ENCODE measurements at regions not wholly inside any gene's neighbourhood (a gene's known extent, or its start where the extent isn't known, plus 50 kb on each side); places are given as distances from the start of the nearest gene placed in this dataset.

DNA sequence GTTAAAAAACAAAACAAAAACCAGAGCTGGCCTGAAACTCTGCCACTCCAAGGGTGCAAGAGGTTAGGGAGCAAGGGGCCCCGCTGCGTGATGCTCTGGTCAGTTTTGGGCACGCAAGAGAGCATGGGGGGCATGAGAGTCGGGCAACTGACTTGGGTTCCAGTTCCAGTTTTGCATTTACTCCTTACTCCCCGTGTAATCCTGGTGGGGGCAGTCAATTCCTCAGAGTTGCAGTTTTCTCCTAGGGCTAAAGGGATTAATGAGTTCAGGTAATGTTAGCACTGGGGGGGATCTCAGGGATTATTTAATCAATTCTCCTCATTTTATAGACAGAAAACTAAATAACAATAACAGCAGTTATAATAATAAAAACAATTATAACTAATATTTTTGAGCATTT is 72.9 kb upstream of the PMFBP1 start:
- intact Hi-C loops (cut with DNase I) = loop anchor here (5.0 kb wide), 1 partner anchor 222 kb away; no protein-coding TSS in a partner anchor
- Histone ChIP-seq H3K36me3 (no peaks in the 10 kb centered on the region), H3K27me3 (no peaks in the 10 kb centered on the region), H3K4me1 (peaks cover 0 to 4% (median 0%) of the 10 kb centered on the region in 4 donors), H3K4me3 (no peak overlapping the region), H3K27ac (no peak overlapping the region), H3K9me3 (no peaks in the 10 kb centered on the region)
- 84 to 90% methylated on average over 5 of the region's 5 CpGs for WGBS, 2 donors
- no peak for DNase-seq
- TF ChIP-seq, protein P1, sequence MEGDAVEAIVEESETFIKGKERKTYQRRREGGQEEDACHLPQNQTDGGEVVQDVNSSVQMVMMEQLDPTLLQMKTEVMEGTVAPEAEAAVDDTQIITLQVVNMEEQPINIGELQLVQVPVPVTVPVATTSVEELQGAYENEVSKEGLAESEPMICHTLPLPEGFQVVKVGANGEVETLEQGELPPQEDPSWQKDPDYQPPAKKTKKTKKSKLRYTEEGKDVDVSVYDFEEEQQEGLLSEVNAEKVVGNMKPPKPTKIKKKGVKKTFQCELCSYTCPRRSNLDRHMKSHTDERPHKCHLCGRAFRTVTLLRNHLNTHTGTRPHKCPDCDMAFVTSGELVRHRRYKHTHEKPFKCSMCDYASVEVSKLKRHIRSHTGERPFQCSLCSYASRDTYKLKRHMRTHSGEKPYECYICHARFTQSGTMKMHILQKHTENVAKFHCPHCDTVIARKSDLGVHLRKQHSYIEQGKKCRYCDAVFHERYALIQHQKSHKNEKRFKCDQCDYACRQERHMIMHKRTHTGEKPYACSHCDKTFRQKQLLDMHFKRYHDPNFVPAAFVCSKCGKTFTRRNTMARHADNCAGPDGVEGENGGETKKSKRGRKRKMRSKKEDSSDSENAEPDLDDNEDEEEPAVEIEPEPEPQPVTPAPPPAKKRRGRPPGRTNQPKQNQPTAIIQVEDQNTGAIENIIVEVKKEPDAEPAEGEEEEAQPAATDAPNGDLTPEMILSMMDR (IDR thresholded peaks at IDR 0.05) = no peak
- TF ChIP-seq POLR2A (IDR thresholded peaks at IDR 0.05) (no peak), EP300 (IDR thresholded peaks at IDR 0.05) (no peak), POLR2AphosphoS5 (IDR thresholded peaks at IDR 0.05) (no peak)

DNA sequence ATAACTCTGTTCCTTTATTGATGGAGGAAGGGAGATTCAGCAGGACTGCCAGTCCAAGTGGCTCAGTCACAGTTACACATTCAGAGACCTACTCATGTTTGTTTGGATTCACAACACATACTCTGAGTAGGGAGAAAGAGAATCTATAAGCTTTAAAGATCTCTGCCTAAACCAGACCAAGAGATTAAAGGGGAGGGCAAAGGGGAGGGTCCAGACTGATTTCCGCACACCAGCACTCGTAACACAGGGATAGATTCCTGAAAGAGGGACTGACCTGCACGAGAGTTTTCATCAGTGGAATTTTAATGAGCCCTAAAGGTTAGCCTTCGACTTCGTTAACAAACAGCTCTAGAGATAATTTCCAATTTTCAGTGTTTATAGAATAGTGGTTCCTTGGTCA is 71.7 kb upstream of the PMFBP1 start:
- intact Hi-C loops (cut with DNase I) = loop anchor here (5.0 kb wide), 1 partner anchor 224 kb away; no protein-coding TSS in a partner anchor
- no peak for DNase-seq
- 87 to 90% methylated on average over 5 of the region's 5 CpGs for WGBS, 2 donors
- H3K27ac ChIP-seq = no peak overlapping the region
- H3K9me3 ChIP-seq = no peaks in the 10 kb centered on the region
- peaks cover 0 to 2% (median 0%) of the 10 kb centered on the region in 4 donors for H3K4me1 ChIP-seq
- no peaks in the 10 kb centered on the region for H3K36me3 ChIP-seq
- TF ChIP-seq POLR2A (IDR thresholded peaks at IDR 0.05) = no peak
- no peak for TF ChIP-seq POLR2AphosphoS5 (IDR thresholded peaks at IDR 0.05)
- no peak for TF ChIP-seq EP300 (IDR thresholded peaks at IDR 0.05)
- TF ChIP-seq, protein P1 (IDR thresholded peaks at IDR 0.05) = no peak
- H3K27me3 ChIP-seq = no peaks in the 10 kb centered on the region
- no peak overlapping the region for H3K4me3 ChIP-seq

DNA sequence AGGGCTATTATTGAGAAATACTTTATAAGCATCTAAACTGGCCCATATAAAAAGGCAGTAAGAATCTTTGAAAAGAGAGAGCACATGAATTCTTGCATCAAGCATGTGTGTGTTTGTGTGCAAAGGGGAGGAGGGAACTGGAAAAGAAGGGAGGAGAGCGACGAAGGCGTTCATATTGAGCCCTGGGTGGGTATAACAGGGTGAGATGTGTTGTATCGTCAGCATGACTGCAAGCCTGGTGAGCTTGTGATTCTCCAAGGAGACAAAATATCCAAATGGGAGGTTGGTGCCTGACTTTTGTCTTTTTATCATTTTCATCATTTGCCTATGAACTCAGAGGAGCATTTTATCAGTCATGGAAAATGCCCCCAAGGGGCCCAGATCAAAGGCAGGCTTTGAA is 70.8 kb upstream of the PMFBP1 start:
- TF ChIP-seq POLR2A (IDR thresholded peaks at IDR 0.05) (no peak), EP300 (IDR thresholded peaks at IDR 0.05) (no peak), POLR2AphosphoS5 (IDR thresholded peaks at IDR 0.05) (no peak)
- TF ChIP-seq, protein P1 (IDR thresholded peaks at IDR 0.05) = no peak
- H3K9me3 ChIP-seq = no peaks in the 10 kb centered on the region
- DNase-seq = no peak
- no peaks in the 10 kb centered on the region for H3K4me1 ChIP-seq
- H3K36me3 ChIP-seq = no peaks in the 10 kb centered on the region
- no peaks in the 10 kb centered on the region for H3K27me3 ChIP-seq
- H3K27ac ChIP-seq = no peak overlapping the region
- no peak overlapping the region for H3K4me3 ChIP-seq
- intact Hi-C loops (cut with DNase I) = loop anchor here (5.0 kb wide), 1 partner anchor 225 kb away; no protein-coding TSS in a partner anchor
- 83 to 95% methylated on average over 4 of the region's 4 CpGs for WGBS, 2 donors

DNA sequence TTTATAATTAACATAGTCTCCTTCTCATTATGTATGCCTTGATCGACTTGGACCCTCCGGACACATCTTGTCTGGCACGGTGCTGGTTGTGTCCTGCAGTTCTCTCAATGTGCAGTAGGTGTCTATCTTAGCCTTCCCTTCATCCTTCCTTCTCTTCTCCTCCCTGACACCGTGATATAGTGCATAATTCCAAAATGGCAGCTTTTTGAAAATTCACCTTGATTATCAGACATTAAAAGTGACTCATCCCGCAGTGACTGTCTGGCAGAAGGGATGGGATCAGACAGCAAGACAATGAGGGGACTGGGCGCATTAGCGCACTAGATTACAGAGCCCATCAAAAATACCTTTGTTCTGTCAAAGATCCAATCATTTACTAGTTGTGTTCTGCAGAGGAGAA is 70.0 kb upstream of the PMFBP1 start:
- H3K27ac ChIP-seq = no peak overlapping the region
- H3K9me3 ChIP-seq = no peaks in the 10 kb centered on the region
- H3K4me3 ChIP-seq = no peak overlapping the region
- H3K36me3 ChIP-seq = no peaks in the 10 kb centered on the region
- TF ChIP-seq, protein P1 (IDR thresholded peaks at IDR 0.05) = peak in 3 of 4 experiments; percentile 51 to 65 (median 59)
- no peak for TF ChIP-seq POLR2AphosphoS5 (IDR thresholded peaks at IDR 0.05)
- DNase-seq = no peak
- intact Hi-C loops (cut with DNase I) = loop anchor here (5.0 kb wide), 1 partner anchor 225 kb away; no protein-coding TSS in a partner anchor
- H3K4me1 ChIP-seq = no peaks in the 10 kb centered on the region
- no peaks in the 10 kb centered on the region for H3K27me3 ChIP-seq
- 30 to 42% methylated on average over 7 of the region's 7 CpGs for WGBS, 2 donors

DNA sequence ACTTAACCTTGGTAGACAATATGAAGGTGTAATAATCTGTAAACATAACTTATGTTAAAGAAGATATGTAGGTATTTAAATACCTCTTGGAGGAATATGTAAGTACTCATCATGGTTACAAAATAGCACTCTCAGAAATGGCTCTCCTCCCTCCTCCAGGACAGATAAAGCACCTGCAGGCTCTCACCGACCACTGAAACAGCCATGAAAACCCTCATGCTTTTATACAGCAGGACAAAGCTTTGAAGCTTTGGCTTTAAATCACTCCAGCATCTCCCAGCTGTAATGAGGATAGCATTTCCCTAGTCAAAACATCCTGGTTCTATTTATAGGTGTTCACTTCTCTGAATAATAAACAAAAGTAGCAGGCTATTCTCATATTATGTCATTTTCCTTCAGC is 69.1 kb upstream of the PMFBP1 start:
- Histone ChIP-seq H3K27me3 (no peaks in the 10 kb centered on the region), H3K36me3 (no peaks in the 10 kb centered on the region), H3K27ac (no peak overlapping the region), H3K4me1 (no peaks in the 10 kb centered on the region), H3K4me3 (no peak overlapping the region), H3K9me3 (no peaks in the 10 kb centered on the region)
- intact Hi-C loops (cut with DNase I) = loop anchor here (5.0 kb wide), 1 partner anchor 226 kb away; no protein-coding TSS in a partner anchor
- WGBS, 2 donors = 23 to 39% methylated on average over 1 of the region's 1 CpG
- TF ChIP-seq EP300 (IDR thresholded peaks at IDR 0.05) (no peak), POLR2AphosphoS5 (IDR thresholded peaks at IDR 0.05) (no peak), POLR2A (IDR thresholded peaks at IDR 0.05) (no peak)
- TF ChIP-seq, protein P1 (IDR thresholded peaks at IDR 0.05) = no peak
- no peak for DNase-seq

Measured in sigmoid colon (tissue), 6 donors.